Loucy (cell line): ENCODE measurements at regions not wholly inside any gene's neighbourhood (a gene's known extent, or its start where the extent isn't known, plus 50 kb on each side); places are given as distances from the start of the nearest gene placed in this dataset.

Experiments
- CTCF ChIP-seq: fragments of 200-600 bp; sonication (generic); conservative IDR thresholded peaks from 2 replicates; pipeline ENCODE4 v1.5.1; 2014; ENCODE audit warnings: mild to moderate bottlenecking, antibody characterized with exemption, low read length
- EZH2phosphoT487 ChIP-seq: fragments of 200-600 bp; IDR thresholded peaks from 2 replicates; pipeline ENCODE4 v1.6.1; 2018; ENCODE audit warnings: antibody characterized with exemption, mild to moderate bottlenecking, moderate library complexity, borderline replicate concordance

- TF ChIP-seq CTCF (no peak), EZH2phosphoT487 (no peak)
Measured at GRCh38 chr14:104473244-104473565, 106.4 kb upstream of the C14orf180 start.
